ENCODE measurements at regions not wholly inside any gene's neighbourhood (a gene's known extent, or its start where the extent isn't known, plus 50 kb on each side); places are given as distances from the start of the nearest gene placed in this dataset.

DNA sequence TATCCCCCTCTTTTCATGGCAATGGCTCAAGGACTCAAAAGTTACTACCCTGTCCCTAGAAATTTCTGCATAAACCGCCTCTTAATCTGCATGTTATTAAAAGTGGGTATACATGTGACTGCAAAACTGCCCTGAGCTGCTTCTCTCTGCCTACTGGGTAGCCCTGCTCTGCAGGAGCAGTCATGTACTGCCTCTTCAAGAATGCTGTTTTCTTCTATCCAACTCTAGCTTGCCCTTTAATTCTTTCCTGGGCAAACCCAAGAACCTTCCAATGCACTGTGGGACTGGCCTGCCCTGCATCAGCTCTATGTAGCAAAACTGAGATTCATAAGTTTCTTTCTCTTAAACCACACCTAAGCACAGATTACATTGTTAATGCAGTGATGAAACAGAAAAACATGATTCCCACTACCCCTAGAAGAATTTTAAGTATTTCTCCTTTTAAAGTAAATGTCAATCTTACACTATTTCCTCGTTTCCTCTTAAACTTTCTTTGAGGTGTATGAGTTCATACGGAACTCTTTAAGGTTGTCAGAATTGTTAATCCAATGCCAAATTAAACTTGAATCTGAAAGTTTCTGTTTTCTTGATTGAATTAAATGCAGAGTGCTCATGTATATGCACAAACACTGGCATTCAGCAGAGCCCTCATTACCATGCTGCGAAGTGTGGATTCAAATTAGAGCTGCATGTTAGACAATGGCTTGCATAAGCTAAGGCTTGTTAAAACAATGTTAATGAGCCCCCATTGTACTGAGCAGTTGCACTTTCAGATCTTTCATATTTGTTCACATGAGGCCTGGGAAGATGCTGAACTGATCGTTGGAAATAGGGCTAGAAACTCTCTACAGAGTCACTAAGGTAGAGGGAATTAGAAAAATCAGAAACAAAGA is 669.9 kb upstream of the PCDH20 start:
- no peak overlapping the region for H3K4me3 ChIP-seq (replicated peaks in 1 of 3)
- no peaks in the 10 kb centered on the region for H3K27me3 ChIP-seq
- H3K4me1 ChIP-seq, result no peaks in the 10 kb centered on the region
- TF ChIP-seq POLR2A (IDR thresholded peaks at IDR 0.05), result no peak
- TF ChIP-seq, protein P1, sequence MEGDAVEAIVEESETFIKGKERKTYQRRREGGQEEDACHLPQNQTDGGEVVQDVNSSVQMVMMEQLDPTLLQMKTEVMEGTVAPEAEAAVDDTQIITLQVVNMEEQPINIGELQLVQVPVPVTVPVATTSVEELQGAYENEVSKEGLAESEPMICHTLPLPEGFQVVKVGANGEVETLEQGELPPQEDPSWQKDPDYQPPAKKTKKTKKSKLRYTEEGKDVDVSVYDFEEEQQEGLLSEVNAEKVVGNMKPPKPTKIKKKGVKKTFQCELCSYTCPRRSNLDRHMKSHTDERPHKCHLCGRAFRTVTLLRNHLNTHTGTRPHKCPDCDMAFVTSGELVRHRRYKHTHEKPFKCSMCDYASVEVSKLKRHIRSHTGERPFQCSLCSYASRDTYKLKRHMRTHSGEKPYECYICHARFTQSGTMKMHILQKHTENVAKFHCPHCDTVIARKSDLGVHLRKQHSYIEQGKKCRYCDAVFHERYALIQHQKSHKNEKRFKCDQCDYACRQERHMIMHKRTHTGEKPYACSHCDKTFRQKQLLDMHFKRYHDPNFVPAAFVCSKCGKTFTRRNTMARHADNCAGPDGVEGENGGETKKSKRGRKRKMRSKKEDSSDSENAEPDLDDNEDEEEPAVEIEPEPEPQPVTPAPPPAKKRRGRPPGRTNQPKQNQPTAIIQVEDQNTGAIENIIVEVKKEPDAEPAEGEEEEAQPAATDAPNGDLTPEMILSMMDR (IDR thresholded peaks at IDR 0.05), result no peak
- WGBS, 2 donors, result 66 to 71% methylated on average over 5 of the region's 5 CpGs
- intact Hi-C loops (cut with DNase I), result no loop called here
- no peaks in the 10 kb centered on the region for H3K36me3 ChIP-seq
- no peak overlapping the region for H3K27ac ChIP-seq
- H3K9me3 ChIP-seq, result no peaks in the 10 kb centered on the region
- DNase-seq, result no peak

DNA sequence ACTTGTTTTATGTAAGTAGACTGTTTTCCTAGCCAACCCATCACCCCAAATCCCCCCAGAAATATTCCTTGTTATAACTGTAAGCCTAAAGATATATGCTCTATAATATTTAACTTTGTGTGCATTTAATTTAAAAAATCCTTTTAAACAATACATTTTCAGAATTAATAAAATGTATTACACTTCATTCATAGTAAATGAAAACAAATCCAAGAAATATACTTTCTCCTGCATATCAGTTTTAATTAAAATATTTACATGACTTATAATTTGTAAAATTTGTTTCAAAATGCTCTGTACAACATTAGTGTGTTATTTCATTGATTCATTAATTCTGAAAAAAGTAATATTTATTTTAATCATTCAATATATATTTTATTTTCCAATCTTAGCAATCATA is 669.1 kb upstream of the PCDH20 start:
- no peak for TF ChIP-seq POLR2A (IDR thresholded peaks at IDR 0.05)
- TF ChIP-seq, protein P1 (IDR thresholded peaks at IDR 0.05), result no peak
- no peaks in the 10 kb centered on the region for H3K9me3 ChIP-seq
- H3K36me3 ChIP-seq, result no peaks in the 10 kb centered on the region
- no peaks in the 10 kb centered on the region for H3K4me1 ChIP-seq
- no peak overlapping the region for H3K27ac ChIP-seq
- no peaks in the 10 kb centered on the region for H3K27me3 ChIP-seq
- no peak for DNase-seq
- H3K4me3 ChIP-seq (replicated peaks in 1 of 3), result no peak overlapping the region
- intact Hi-C loops (cut with DNase I), result no loop called here

DNA sequence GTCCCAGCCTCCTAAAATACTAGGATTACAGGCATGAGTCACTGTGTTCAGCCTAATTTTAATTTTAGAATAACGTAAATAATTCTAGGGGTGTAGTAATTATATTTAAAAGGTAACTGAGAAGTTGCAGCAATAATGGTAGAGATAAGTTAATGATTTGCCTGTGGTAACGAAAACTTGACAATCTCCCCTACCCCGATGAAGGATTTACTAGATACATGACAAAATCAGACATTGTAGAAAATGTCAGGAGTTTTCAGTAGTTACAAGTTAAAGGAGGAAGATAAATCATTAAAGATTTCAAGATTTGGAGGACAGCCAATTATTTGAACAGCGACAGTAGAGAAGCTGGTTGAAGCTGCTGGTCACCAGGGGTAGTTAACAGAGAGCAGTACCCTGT is 652.2 kb upstream of the PCDH20 start:
- intact Hi-C loops (cut with DNase I), result no loop called here
- TF ChIP-seq, protein P1 (IDR thresholded peaks at IDR 0.05), result no peak
- no peak for TF ChIP-seq POLR2A (IDR thresholded peaks at IDR 0.05)
- Histone ChIP-seq H3K36me3 (no peaks in the 10 kb centered on the region), H3K9me3 (no peaks in the 10 kb centered on the region), H3K27ac (no peak overlapping the region), H3K4me1 (no peaks in the 10 kb centered on the region), H3K4me3 (replicated peaks in 1 of 3) (no peak overlapping the region), H3K27me3 (no peaks in the 10 kb centered on the region)
- WGBS, 2 donors, result 83 to 85% methylated on average over 4 of the region's 4 CpGs
- no peak for DNase-seq

DNA sequence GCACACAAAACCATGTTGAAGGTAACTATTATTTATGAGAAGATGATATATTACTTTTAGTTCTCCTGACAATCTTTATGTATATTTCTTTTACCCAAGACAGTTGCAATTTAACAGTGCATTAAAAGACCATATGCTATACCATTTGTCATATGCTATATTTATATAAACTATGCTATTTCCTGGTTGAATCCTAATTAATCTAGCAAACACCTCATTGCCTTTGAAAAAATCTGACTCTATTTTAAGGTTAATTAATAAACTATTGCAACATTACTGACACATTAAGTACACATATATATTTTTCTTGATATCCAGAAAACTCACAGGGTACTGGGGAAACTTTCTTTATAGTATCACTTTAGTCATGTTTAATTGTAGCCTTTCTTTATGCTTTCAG is 649.4 kb upstream of the PCDH20 start:
- no peaks in the 10 kb centered on the region for H3K36me3 ChIP-seq
- H3K9me3 ChIP-seq, result no peaks in the 10 kb centered on the region
- TF ChIP-seq, protein P1 (IDR thresholded peaks at IDR 0.05), result no peak
- no peak for TF ChIP-seq POLR2A (IDR thresholded peaks at IDR 0.05)
- no peaks in the 10 kb centered on the region for H3K4me1 ChIP-seq
- DNase-seq, result no peak
- H3K4me3 ChIP-seq (replicated peaks in 1 of 3), result no peak overlapping the region
- intact Hi-C loops (cut with DNase I), result no loop called here
- no peak overlapping the region for H3K27ac ChIP-seq
- H3K27me3 ChIP-seq, result no peaks in the 10 kb centered on the region

DNA sequence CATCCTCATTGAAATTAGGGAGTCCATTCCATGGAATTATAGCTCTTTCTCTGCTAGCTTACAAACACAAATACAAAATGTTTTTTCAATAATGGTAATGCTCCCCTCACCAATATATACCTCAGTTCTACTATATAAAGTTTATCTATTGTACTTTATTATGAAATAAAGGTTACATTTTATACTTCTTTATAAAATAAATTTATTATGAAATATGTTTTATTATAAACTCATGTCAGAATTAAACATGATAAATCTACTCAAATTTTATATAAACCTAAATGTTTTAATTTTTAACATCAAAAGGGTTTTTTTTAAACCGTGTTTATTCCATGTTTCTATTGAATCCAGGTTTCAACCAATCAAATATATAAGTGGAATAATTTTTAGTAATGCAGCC is 646.1 kb upstream of the PCDH20 start:
- H3K27ac ChIP-seq, result no peak overlapping the region
- H3K4me1 ChIP-seq, result no peaks in the 10 kb centered on the region
- TF ChIP-seq, protein P1 (IDR thresholded peaks at IDR 0.05), result no peak
- no peak for TF ChIP-seq POLR2A (IDR thresholded peaks at IDR 0.05)
- no peaks in the 10 kb centered on the region for H3K9me3 ChIP-seq
- H3K27me3 ChIP-seq, result no peaks in the 10 kb centered on the region
- intact Hi-C loops (cut with DNase I), result no loop called here
- WGBS, 2 donors, result 70 to 84% methylated on average over 1 of the region's 1 CpG
- no peaks in the 10 kb centered on the region for H3K36me3 ChIP-seq
- H3K4me3 ChIP-seq (replicated peaks in 1 of 3), result no peak overlapping the region
- no peak for DNase-seq
